ENCODE measurements at regions not wholly inside any gene's neighbourhood (a gene's known extent, or its start where the extent isn't known, plus 50 kb on each side); places are given as distances from the start of the nearest gene placed in this dataset.
"Not testable (repeated sequence)": the region's sequence is repeated elsewhere in the genome, so short reads cannot be mapped to it uniquely, and the experiment has no call there.

DNA sequence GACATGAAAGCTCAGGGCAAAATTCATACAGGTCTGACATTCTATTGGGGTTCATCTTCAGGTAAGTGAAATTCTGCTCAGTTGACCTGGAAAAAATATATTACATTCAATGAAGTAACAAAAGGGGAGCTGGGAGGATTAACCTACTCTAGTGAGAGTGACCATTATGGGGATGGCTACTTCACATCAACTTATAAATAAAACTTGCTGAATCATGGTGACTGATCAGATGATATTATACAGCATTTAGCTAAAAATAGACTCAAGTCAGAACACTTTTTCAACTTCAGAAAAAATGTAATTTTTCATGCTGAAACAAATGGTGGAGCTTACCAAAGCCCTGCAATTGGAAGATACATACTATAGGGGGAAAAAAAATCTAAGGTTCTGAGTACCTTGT is 800.2 kb downstream of the FSCB start:
- no peaks in the 10 kb centered on the region for H3K36me3 ChIP-seq
- H3K4me1 ChIP-seq = no peaks in the 10 kb centered on the region
- TF ChIP-seq POLR2AphosphoS5 (IDR thresholded peaks at IDR 0.05) = no peak
- TF ChIP-seq, protein P1, sequence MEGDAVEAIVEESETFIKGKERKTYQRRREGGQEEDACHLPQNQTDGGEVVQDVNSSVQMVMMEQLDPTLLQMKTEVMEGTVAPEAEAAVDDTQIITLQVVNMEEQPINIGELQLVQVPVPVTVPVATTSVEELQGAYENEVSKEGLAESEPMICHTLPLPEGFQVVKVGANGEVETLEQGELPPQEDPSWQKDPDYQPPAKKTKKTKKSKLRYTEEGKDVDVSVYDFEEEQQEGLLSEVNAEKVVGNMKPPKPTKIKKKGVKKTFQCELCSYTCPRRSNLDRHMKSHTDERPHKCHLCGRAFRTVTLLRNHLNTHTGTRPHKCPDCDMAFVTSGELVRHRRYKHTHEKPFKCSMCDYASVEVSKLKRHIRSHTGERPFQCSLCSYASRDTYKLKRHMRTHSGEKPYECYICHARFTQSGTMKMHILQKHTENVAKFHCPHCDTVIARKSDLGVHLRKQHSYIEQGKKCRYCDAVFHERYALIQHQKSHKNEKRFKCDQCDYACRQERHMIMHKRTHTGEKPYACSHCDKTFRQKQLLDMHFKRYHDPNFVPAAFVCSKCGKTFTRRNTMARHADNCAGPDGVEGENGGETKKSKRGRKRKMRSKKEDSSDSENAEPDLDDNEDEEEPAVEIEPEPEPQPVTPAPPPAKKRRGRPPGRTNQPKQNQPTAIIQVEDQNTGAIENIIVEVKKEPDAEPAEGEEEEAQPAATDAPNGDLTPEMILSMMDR (IDR thresholded peaks at IDR 0.05 in 8 of 11, conservative IDR thresholded peaks at IDR 0.05 in 3 of 11) = no peak
- TF ChIP-seq POLR2A (IDR thresholded peaks at IDR 0.05) = no peak
- no peak overlapping the region for H3K4me3 ChIP-seq
- no peak for DNase-seq
- H3K27ac ChIP-seq = no peak overlapping the region
- H3K9me3 ChIP-seq = peaks cover 0 to 5% (median 4%) of the 10 kb centered on the region in 8 donors
- intact Hi-C loops (cut with DNase I; ENCODE audit: low total_unique reads) = no loop called here
- no peaks in the 10 kb centered on the region for H3K27me3 ChIP-seq (replicated peaks in 1 of 7)

DNA sequence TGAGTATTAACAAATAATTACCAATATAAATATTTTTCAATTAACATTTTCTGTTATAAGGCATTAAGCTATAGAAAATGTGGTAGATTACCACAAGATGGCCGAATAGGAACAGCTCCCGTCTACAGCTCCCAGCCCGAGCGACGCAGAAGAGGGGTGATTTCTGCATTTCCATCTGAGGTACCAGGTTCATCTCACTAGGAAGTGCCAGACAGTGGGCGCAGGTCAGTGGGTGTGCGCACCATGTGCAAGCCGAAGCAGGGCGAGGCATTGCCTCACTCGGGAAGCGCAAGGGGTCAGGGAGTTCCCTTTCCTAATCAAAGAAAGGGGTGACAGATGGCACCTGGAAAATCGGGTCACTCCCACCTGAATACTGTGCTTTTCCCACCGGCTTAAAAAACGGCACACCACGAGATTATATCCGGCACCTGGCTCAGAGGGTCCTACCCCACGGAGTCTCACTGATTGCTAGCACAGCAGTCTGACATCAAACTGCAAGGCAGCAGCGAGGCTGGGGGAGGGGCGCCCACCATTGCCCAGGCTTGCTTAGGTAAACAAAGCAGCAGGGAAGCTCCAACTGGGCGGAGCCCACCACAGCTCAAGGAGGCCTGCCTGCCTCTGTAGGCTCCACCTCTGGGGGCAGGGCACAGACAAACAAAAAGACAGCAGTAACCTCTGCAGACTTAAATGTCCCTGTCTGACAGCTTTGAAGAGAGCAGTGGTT is 808.4 kb downstream of the FSCB start:
- intact Hi-C loops (cut with DNase I; ENCODE audit: low total_unique reads); H3K36me3 ChIP-seq; H3K27ac ChIP-seq; DNase-seq; H3K27me3 ChIP-seq (replicated peaks in 1 of 7); H3K4me1 ChIP-seq; H3K9me3 ChIP-seq; H3K4me3 ChIP-seq: not testable (repeated sequence)
- 86 to 95% (median 88%) methylated on average over 14 to 20 of the region's 20 CpGs for WGBS, 5 donors

DNA sequence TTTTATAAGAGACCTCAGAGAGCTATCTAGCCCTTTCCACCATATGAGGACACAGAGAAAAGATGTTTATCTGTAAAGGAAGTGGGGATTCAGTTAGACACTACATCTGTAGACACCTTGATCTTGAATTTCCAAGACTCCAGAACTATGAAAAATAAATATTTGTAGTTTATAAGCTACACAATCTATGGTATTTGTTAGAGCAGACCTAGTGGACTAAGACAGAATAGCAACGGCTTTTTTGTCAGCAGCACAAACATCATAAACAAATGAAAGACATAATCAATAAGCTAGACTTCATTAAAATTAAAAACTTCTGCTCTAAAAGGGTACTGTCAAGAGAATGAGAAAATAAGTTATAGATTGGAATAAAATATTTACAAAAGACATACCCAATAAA is 810.1 kb downstream of the FSCB start:
- H3K27me3 ChIP-seq (replicated peaks in 1 of 7) = no peaks in the 10 kb centered on the region
- intact Hi-C loops (cut with DNase I; ENCODE audit: low total_unique reads) = no loop called here
- peaks cover 0 to 4% (median 0%) of the 10 kb centered on the region in 8 donors for H3K9me3 ChIP-seq
- H3K4me1 ChIP-seq = no peaks in the 10 kb centered on the region
- no peak overlapping the region for H3K4me3 ChIP-seq
- H3K36me3 ChIP-seq = no peaks in the 10 kb centered on the region
- no peak for TF ChIP-seq POLR2AphosphoS5 (IDR thresholded peaks at IDR 0.05)
- no peak for TF ChIP-seq POLR2A (IDR thresholded peaks at IDR 0.05)
- no peak for DNase-seq
- 87 to 97% (median 91%) methylated on average over 1 of the region's 1 CpG for WGBS, 5 donors
- no peak overlapping the region for H3K27ac ChIP-seq

DNA sequence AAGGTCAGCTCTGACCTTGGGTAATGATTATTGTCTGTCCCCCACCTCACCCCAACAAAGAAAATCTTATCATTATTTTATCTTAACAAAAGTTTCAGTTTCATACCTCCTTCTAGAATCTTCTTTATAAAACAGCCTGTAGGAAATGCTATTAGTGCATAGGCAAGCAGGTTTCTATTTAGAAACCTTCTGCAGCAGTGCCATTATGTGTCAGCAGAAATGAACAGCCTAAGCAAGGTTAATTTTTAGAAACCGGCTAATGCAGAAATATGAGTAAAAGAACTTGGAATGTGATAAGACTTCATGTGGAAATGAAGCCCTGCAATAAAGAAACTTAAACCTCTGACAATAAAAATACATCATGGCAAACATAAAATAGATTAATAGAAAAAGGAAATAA is 814.4 kb downstream of the FSCB start:
- intact Hi-C loops (cut with DNase I; ENCODE audit: low total_unique reads) = no loop called here
- Histone ChIP-seq H3K4me1 (no peaks in the 10 kb centered on the region), H3K4me3 (no peak overlapping the region), H3K27me3 (replicated peaks in 1 of 7) (no peaks in the 10 kb centered on the region), H3K36me3 (no peaks in the 10 kb centered on the region), H3K27ac (no peak overlapping the region), H3K9me3 (no peaks in the 10 kb centered on the region)
- no peak for DNase-seq
- TF ChIP-seq POLR2AphosphoS5 (IDR thresholded peaks at IDR 0.05) (no peak), POLR2A (IDR thresholded peaks at IDR 0.05) (no peak)
- TF ChIP-seq, protein P1 (IDR thresholded peaks at IDR 0.05 in 8 of 11, conservative IDR thresholded peaks at IDR 0.05 in 3 of 11) = no peak
- 54 to 88% (median 73%) methylated on average over 1 of the region's 1 CpG for WGBS, 5 donors

DNA sequence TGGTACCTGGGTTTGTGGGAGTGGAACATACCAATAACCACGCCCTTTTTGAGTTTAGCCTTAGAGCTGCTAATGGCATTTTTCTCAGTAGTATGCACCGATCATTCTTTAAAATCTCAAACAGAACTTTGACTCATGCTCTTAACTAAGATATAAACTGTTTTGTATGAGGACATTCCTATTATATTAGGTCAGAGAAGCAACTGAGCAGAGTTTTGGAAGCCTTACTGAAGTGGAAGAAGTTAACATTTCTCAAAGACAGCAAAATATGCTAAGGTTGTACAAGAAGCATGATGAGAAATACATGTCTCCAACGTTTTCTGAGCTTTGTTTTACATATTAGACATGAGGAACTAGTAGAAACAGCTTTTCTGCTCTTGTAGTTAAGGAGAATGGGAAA is 819.2 kb downstream of the FSCB start:
- no peak overlapping the region for H3K27ac ChIP-seq
- intact Hi-C loops (cut with DNase I; ENCODE audit: low total_unique reads) = no loop called here
- 54 to 67% (median 63%) methylated on average over 3 of the region's 3 CpGs for WGBS, 5 donors
- H3K36me3 ChIP-seq = no peaks in the 10 kb centered on the region
- H3K4me3 ChIP-seq = no peak overlapping the region
- H3K4me1 ChIP-seq = no peaks in the 10 kb centered on the region
- no peaks in the 10 kb centered on the region for H3K27me3 ChIP-seq (replicated peaks in 1 of 7)
- no peak for DNase-seq
- H3K9me3 ChIP-seq = no peaks in the 10 kb centered on the region
- TF ChIP-seq POLR2A (IDR thresholded peaks at IDR 0.05) (no peak), POLR2AphosphoS5 (IDR thresholded peaks at IDR 0.05) (no peak)
- TF ChIP-seq, protein P1 (IDR thresholded peaks at IDR 0.05 in 8 of 11, conservative IDR thresholded peaks at IDR 0.05 in 3 of 11) = no peak

Measured in spleen (tissue), 11 donors.